ENCODE measurements at regions not wholly inside any gene's neighbourhood (a gene's known extent, or its start where the extent isn't known, plus 50 kb on each side); places are given as distances from the start of the nearest gene placed in this dataset.
"Not testable (repeated sequence)": the region's sequence is repeated elsewhere in the genome, so short reads cannot be mapped to it uniquely, and the experiment has no call there.

GRCh38 chr22:19641254-19641982, 72.9 kb upstream of the SEPTIN5 start:
- DNase-seq (ENCODE audit: low spot score), result no peak

- DNase-seq (ENCODE audit: low spot score), result no peak
These were observed 72.3 kb upstream of the SEPTIN5 start for GRCh38 chr22:19641983-19642451.

- no peak for DNase-seq (ENCODE audit: low spot score)
These were observed 70.6 kb upstream of the SEPTIN5 start for GRCh38 chr22:19643448-19644313.

- no peak for DNase-seq (ENCODE audit: low spot score)
These were observed 69.7 kb upstream of the SEPTIN5 start for GRCh38 chr22:19644314-19645223.

- DNase-seq (ENCODE audit: low spot score), result no peak
These were observed 68.9 kb upstream of the SEPTIN5 start for GRCh38 chr22:19645391-19645790.

- no peak for DNase-seq (ENCODE audit: low spot score)
These were observed 68.4 kb upstream of the SEPTIN5 start for GRCh38 chr22:19645905-19646304.

- no peak for DNase-seq (ENCODE audit: low spot score)
These were observed 67.9 kb upstream of the SEPTIN5 start for GRCh38 chr22:19646383-19646782.

- DNase-seq (ENCODE audit: low spot score), result no peak
These were observed 65.8 kb upstream of the SEPTIN5 start for GRCh38 chr22:19648419-19648929.

GRCh38 chr22:19652316-19652715, 62.0 kb upstream of the SEPTIN5 start:
- DNase-seq (ENCODE audit: low spot score), result no peak

GRCh38 chr22:19654338-19654987, 59.8 kb upstream of the SEPTIN5 start:
- DNase-seq (ENCODE audit: low spot score), result no peak

GRCh38 chr22:19655399-19655798, 58.9 kb upstream of the SEPTIN5 start:
- DNase-seq (ENCODE audit: low spot score), result no peak

- DNase-seq (ENCODE audit: low spot score), result no peak
These were observed 57.6 kb upstream of the SEPTIN5 start for GRCh38 chr22:19656541-19657251.

- no peak for DNase-seq (ENCODE audit: low spot score)
These were observed 56.8 kb upstream of the SEPTIN5 start for GRCh38 chr22:19657252-19658056.

- no peak for DNase-seq (ENCODE audit: low spot score)
These were observed 56.0 kb upstream of the SEPTIN5 start for GRCh38 chr22:19658057-19658966.

GRCh38 chr22:19658967-19659804, 55.1 kb upstream of the SEPTIN5 start:
- no peak for DNase-seq (ENCODE audit: low spot score)

- no peak for DNase-seq (ENCODE audit: low spot score)
These were observed 54.4 kb upstream of the SEPTIN5 start for GRCh38 chr22:19659805-19660345.

GRCh38 chr22:19660583-19660982, 53.7 kb upstream of the SEPTIN5 start:
- DNase-seq (ENCODE audit: low spot score), result not testable (repeated sequence)

GRCh38 chr22:19661156-19661555, 53.1 kb upstream of the SEPTIN5 start:
- DNase-seq (ENCODE audit: low spot score), result no peak

All from AG08396 (cell line).